ENCODE measurements at regions not wholly inside any gene's neighbourhood (a gene's known extent, or its start where the extent isn't known, plus 50 kb on each side); places are given as distances from the start of the nearest gene placed in this dataset.

- no peak for DNase-seq (ENCODE audit: low read depth in 2 of 3, low spot score in 2 of 3)
Measured at GRCh38 chr7:85529201-85529600, 342.3 kb upstream of the SEMA3D start.

GRCh38 chr7:85528581-85528980 is 341.7 kb upstream of the SEMA3D start:
- DNase-seq (ENCODE audit: low read depth in 2 of 3, low spot score in 2 of 3): no peak

GRCh38 chr7:85525676-85526075 is 338.8 kb upstream of the SEMA3D start:
- no peak for DNase-seq (ENCODE audit: low read depth in 2 of 3, low spot score in 2 of 3)

- DNase-seq (ENCODE audit: low read depth in 2 of 3, low spot score in 2 of 3): no peak
Measured at GRCh38 chr7:85522070-85522469, 335.2 kb upstream of the SEMA3D start.

- no peak for DNase-seq (ENCODE audit: low read depth in 2 of 3, low spot score in 2 of 3)
Measured at GRCh38 chr7:85521108-85521694, 334.3 kb upstream of the SEMA3D start.

- DNase-seq (ENCODE audit: low read depth in 2 of 3, low spot score in 2 of 3): no peak
Measured at GRCh38 chr7:85520175-85520574, 333.3 kb upstream of the SEMA3D start.

- no peak for DNase-seq (ENCODE audit: low read depth in 2 of 3, low spot score in 2 of 3)
Measured at GRCh38 chr7:85516675-85517074, 329.8 kb upstream of the SEMA3D start.

- no peak for DNase-seq (ENCODE audit: low read depth in 2 of 3, low spot score in 2 of 3)
Measured at GRCh38 chr7:85512790-85513189, 325.9 kb upstream of the SEMA3D start.

GRCh38 chr7:85510287-85510686 is 323.4 kb upstream of the SEMA3D start:
- DNase-seq (ENCODE audit: low read depth in 2 of 3, low spot score in 2 of 3): no peak

GRCh38 chr7:85509476-85509875 is 322.6 kb upstream of the SEMA3D start:
- DNase-seq (ENCODE audit: low read depth in 2 of 3, low spot score in 2 of 3): no peak

- DNase-seq (ENCODE audit: low read depth in 2 of 3, low spot score in 2 of 3): no peak
Measured at GRCh38 chr7:85508642-85509410, 322.0 kb upstream of the SEMA3D start.

- peak in 1 of 3 donors; percentile 34 for DNase-seq (ENCODE audit: low read depth in 2 of 3, low spot score in 2 of 3)
Measured at GRCh38 chr7:85498031-85498430, 311.2 kb upstream of the SEMA3D start.

- no peak for DNase-seq (ENCODE audit: low read depth in 2 of 3, low spot score in 2 of 3)
Measured at GRCh38 chr7:85489498-85489897, 302.6 kb upstream of the SEMA3D start.

- DNase-seq (ENCODE audit: low read depth in 2 of 3, low spot score in 2 of 3): no peak
Measured at GRCh38 chr7:85488406-85488805, 301.6 kb upstream of the SEMA3D start.

- no peak for DNase-seq (ENCODE audit: low read depth in 2 of 3, low spot score in 2 of 3)
Measured at GRCh38 chr7:85483177-85483576, 296.3 kb upstream of the SEMA3D start.

- no peak for DNase-seq (ENCODE audit: low read depth in 2 of 3, low spot score in 2 of 3)
Measured at GRCh38 chr7:85480666-85481065, 293.8 kb upstream of the SEMA3D start.

GRCh38 chr7:85479918-85480643 is 293.2 kb upstream of the SEMA3D start:
- DNase-seq (ENCODE audit: low read depth in 2 of 3, low spot score in 2 of 3): no peak

GRCh38 chr7:85478530-85478929 is 291.7 kb upstream of the SEMA3D start:
- DNase-seq (ENCODE audit: low read depth in 2 of 3, low spot score in 2 of 3): no peak

- no peak for DNase-seq (ENCODE audit: low read depth in 2 of 3, low spot score in 2 of 3)
Measured at GRCh38 chr7:85475476-85475875, 288.6 kb upstream of the SEMA3D start.

- DNase-seq (ENCODE audit: low read depth in 2 of 3, low spot score in 2 of 3): no peak
Measured at GRCh38 chr7:85475071-85475470, 288.2 kb upstream of the SEMA3D start.

- no peak for DNase-seq (ENCODE audit: low read depth in 2 of 3, low spot score in 2 of 3)
Measured at GRCh38 chr7:85474234-85474633, 287.4 kb upstream of the SEMA3D start.

GRCh38 chr7:85471740-85472139 is 284.9 kb upstream of the SEMA3D start:
- DNase-seq (ENCODE audit: low read depth in 2 of 3, low spot score in 2 of 3): peak in 2 of 3 donors; percentile 68 to 86
